ENCODE measurements at regions not wholly inside any gene's neighbourhood (a gene's known extent, or its start where the extent isn't known, plus 50 kb on each side); places are given as distances from the start of the nearest gene placed in this dataset.

GRCh38 chr2:204293884-204294747 lies 251.2 kb upstream of the PARD3B start:
- H3K4me2 ChIP-seq (replicated peaks; ENCODE audit: low read depth, low read length, poor library complexity, severe bottlenecking): no peak overlapping the region
- H3K36me3 ChIP-seq (replicated peaks in 1 of 2; ENCODE audit: control extremely low read depth in 1 of 2, control insufficient read depth in 1 of 2, extremely low read depth in 1 of 2, insufficient read depth in 2 of 2, low read length in 1 of 2): no peaks in the 10 kb centered on the region
- Mint-ChIP-seq H3K4me3 (no peak overlapping the region), H3K9me3 (ENCODE audit: insufficient read depth) (no peaks in the 10 kb centered on the region), H3K27ac (no peak overlapping the region), H3K27me3 (peaks cover 7% of the 10 kb centered on the region), H3K4me1 (no peaks in the 10 kb centered on the region)
- no peak for DNase-seq
- no CpG with 5 or more reads among the region's 4 CpGs for WGBS (ENCODE audit: insufficient coverage)
- intact Hi-C loops (cut with micrococcal nuclease): no loop called here
- TF ChIP-seq CTCF (IDR thresholded peaks at IDR 0.05) (no peak), EZH2 (IDR thresholded peaks at IDR 0.05; ENCODE audit: borderline replicate concordance, insufficient read depth, low read depth, low read length, poor library complexity, severe bottlenecking) (no peak)
- no peak overlapping the region for H3K9ac ChIP-seq (ENCODE audit: low read length)
- no peak for ATAC-seq (ENCODE audit: low read depth)
- H4K20me1 ChIP-seq (ENCODE audit: control insufficient read depth, insufficient read depth, low read length, poor library complexity, severe bottlenecking): no peaks in the 10 kb centered on the region
- H3K79me2 ChIP-seq (ENCODE audit: control insufficient read depth, insufficient read depth, low read length): no peaks in the 10 kb centered on the region
- H3K4me3 ChIP-seq (ENCODE audit: control extremely low read depth in 1 of 5, extremely low read depth in 1 of 5, insufficient read depth in 1 of 5, low read depth in 2 of 5, low read length in 4 of 5): no peak overlapping the region
- H3K4me1 ChIP-seq (ENCODE audit: control insufficient read depth in 2 of 2, insufficient read depth in 2 of 2, low read length in 2 of 2): no peaks in the 10 kb centered on the region
- POLR2A ChIA-PET: no interaction called here
- H3K27ac ChIP-seq (ENCODE audit: low read length in 2 of 2): no peak overlapping the region
- no peaks in the 10 kb centered on the region for H3K9me3 ChIP-seq (ENCODE audit: control extremely low read depth in 1 of 3, control insufficient read depth in 2 of 3, insufficient read depth in 1 of 3, low read length in 2 of 3)
- H2AFZ ChIP-seq (ENCODE audit: insufficient read depth, low read depth, low read length, poor library complexity, severe bottlenecking): no peak overlapping the region
- CTCF ChIA-PET: no interaction called here
- peaks cover 0 to 4% (median 0%) of the 10 kb centered on the region in 4 experiments for H3K27me3 ChIP-seq (replicated peaks in 1 of 4; ENCODE audit: control extremely low read depth in 1 of 4, control insufficient read depth in 3 of 4, insufficient read depth in 4 of 4, low read length in 3 of 4)

GRCh38 chr2:204298404-204298803 lies 246.9 kb upstream of the PARD3B start:
- ATAC-seq (ENCODE audit: low read depth) (no peak), DNase-seq (no peak)
- no peaks in the 10 kb centered on the region for H4K20me1 ChIP-seq (ENCODE audit: control insufficient read depth, insufficient read depth, low read length, poor library complexity, severe bottlenecking)
- no peak overlapping the region for H3K4me2 ChIP-seq (replicated peaks; ENCODE audit: low read depth, low read length, poor library complexity, severe bottlenecking)
- WGBS (ENCODE audit: insufficient coverage): 88% methylated on average over 1 of the region's 1 CpG
- H3K9me3 ChIP-seq (ENCODE audit: control extremely low read depth in 1 of 3, control insufficient read depth in 2 of 3, insufficient read depth in 1 of 3, low read length in 2 of 3): no peaks in the 10 kb centered on the region
- TF ChIP-seq CTCF (IDR thresholded peaks at IDR 0.05) (no peak), EZH2 (IDR thresholded peaks at IDR 0.05; ENCODE audit: borderline replicate concordance, insufficient read depth, low read depth, low read length, poor library complexity, severe bottlenecking) (no peak)
- no peak overlapping the region for H2AFZ ChIP-seq (ENCODE audit: insufficient read depth, low read depth, low read length, poor library complexity, severe bottlenecking)
- no peak overlapping the region for H3K9ac ChIP-seq (ENCODE audit: low read length)
- no peak overlapping the region for H3K4me3 ChIP-seq (ENCODE audit: control extremely low read depth in 1 of 5, extremely low read depth in 1 of 5, insufficient read depth in 1 of 5, low read depth in 2 of 5, low read length in 4 of 5)
- CTCF ChIA-PET: no interaction called here
- Mint-ChIP-seq H3K27ac (no peak overlapping the region), H3K4me1 (no peaks in the 10 kb centered on the region), H3K9me3 (ENCODE audit: insufficient read depth) (no peaks in the 10 kb centered on the region), H3K4me3 (no peak overlapping the region), H3K27me3 (peaks cover 7% of the 10 kb centered on the region)
- no peaks in the 10 kb centered on the region for H3K79me2 ChIP-seq (ENCODE audit: control insufficient read depth, insufficient read depth, low read length)
- H3K36me3 ChIP-seq (replicated peaks in 1 of 2; ENCODE audit: control extremely low read depth in 1 of 2, control insufficient read depth in 1 of 2, extremely low read depth in 1 of 2, insufficient read depth in 2 of 2, low read length in 1 of 2): no peaks in the 10 kb centered on the region
- POLR2A ChIA-PET: no interaction called here
- H3K27ac ChIP-seq (ENCODE audit: low read length in 2 of 2): no peak overlapping the region
- no peaks in the 10 kb centered on the region for H3K4me1 ChIP-seq (ENCODE audit: control insufficient read depth in 2 of 2, insufficient read depth in 2 of 2, low read length in 2 of 2)
- no peaks in the 10 kb centered on the region for H3K27me3 ChIP-seq (replicated peaks in 1 of 4; ENCODE audit: control extremely low read depth in 1 of 4, control insufficient read depth in 3 of 4, insufficient read depth in 4 of 4, low read length in 3 of 4)
- intact Hi-C loops (cut with micrococcal nuclease): no loop called here
